ENCODE measurements at regions not wholly inside any gene's neighbourhood (a gene's known extent, or its start where the extent isn't known, plus 50 kb on each side); places are given as distances from the start of the nearest gene placed in this dataset.

GRCh38 chr19:30853036-30853435 is 480.9 kb downstream of the ZNF536 start:
- TF ChIP-seq CTCF (IDR thresholded peaks at IDR 0.05; ENCODE audit: insufficient read depth, low read length), result no peak
- DNase-seq (ENCODE audit: low read depth), result no peak
- no peak overlapping the region for H3K4me3 ChIP-seq (ENCODE audit: low read depth, low read length)

GRCh38 chr19:30852168-30852567 is 480.0 kb downstream of the ZNF536 start:
- DNase-seq (ENCODE audit: low read depth), result no peak
- H3K4me3 ChIP-seq (ENCODE audit: low read depth, low read length), result no peak overlapping the region
- no peak for TF ChIP-seq CTCF (IDR thresholded peaks at IDR 0.05; ENCODE audit: insufficient read depth, low read length)

GRCh38 chr19:30851646-30852045 is 479.5 kb downstream of the ZNF536 start:
- no peak for DNase-seq (ENCODE audit: low read depth)
- H3K4me3 ChIP-seq (ENCODE audit: low read depth, low read length), result no peak overlapping the region
- TF ChIP-seq CTCF (IDR thresholded peaks at IDR 0.05; ENCODE audit: insufficient read depth, low read length), result no peak

- TF ChIP-seq CTCF (IDR thresholded peaks at IDR 0.05; ENCODE audit: insufficient read depth, low read length), result no peak
- H3K4me3 ChIP-seq (ENCODE audit: low read depth, low read length), result no peak overlapping the region
- DNase-seq (ENCODE audit: low read depth), result no peak
Measured at GRCh38 chr19:30848636-30849425, 476.6 kb downstream of the ZNF536 start.

GRCh38 chr19:30846102-30846501 is 473.9 kb downstream of the ZNF536 start:
- no peak overlapping the region for H3K4me3 ChIP-seq (ENCODE audit: low read depth, low read length)
- no peak for TF ChIP-seq CTCF (IDR thresholded peaks at IDR 0.05; ENCODE audit: insufficient read depth, low read length)
- DNase-seq (ENCODE audit: low read depth), result no peak

GRCh38 chr19:30842926-30843325 is 470.7 kb downstream of the ZNF536 start:
- no peak for DNase-seq (ENCODE audit: low read depth)
- no peak overlapping the region for H3K4me3 ChIP-seq (ENCODE audit: low read depth, low read length)
- TF ChIP-seq CTCF (IDR thresholded peaks at IDR 0.05; ENCODE audit: insufficient read depth, low read length), result no peak

- no peak for TF ChIP-seq CTCF (IDR thresholded peaks at IDR 0.05; ENCODE audit: insufficient read depth, low read length)
- no peak overlapping the region for H3K4me3 ChIP-seq (ENCODE audit: low read depth, low read length)
- DNase-seq (ENCODE audit: low read depth), result no peak
Measured at GRCh38 chr19:30841934-30842333, 469.8 kb downstream of the ZNF536 start.

All from fibroblast of the aortic adventitia (primary cell).